HepG2 (cell line): ENCODE measurements at regions not wholly inside any gene's neighbourhood (a gene's known extent, or its start where the extent isn't known, plus 50 kb on each side); places are given as distances from the start of the nearest gene placed in this dataset.

Source experiments
- ATAC-seq: fragments of 200-7000 bp; cut with Tn5 transposase; 3 replicates; pipeline ENCODE4 v1.9.1; 2020; ENCODE audit warnings: mild to moderate bottlenecking, moderate library complexity
- BruUV-seq: library from RNA; stranded (reverse); fragments of 400-500 nt; replicated peaks from 2 replicates; lab custom pipeline; 2021; lab: Mats Ljungman, UMichigan
- CTCF ChIA-PET: fragments of 300-600 bp; formaldehyde crosslinking; extraction: SDS; loops from one replicate; lab custom pipeline; 2021; ENCODE audit warnings: low total read pairs, inconsistent platforms, low intra/inter-chr PET ratio; lab: Yijun Ruan, JAX
- POLR2A ChIA-PET: fragments of 350-600 bp; sonication (Branson Sonifier 250); formaldehyde crosslinking; loops from one replicate; lab custom pipeline; 2020; ENCODE audit warnings: antibody characterized with exemption, inconsistent platforms; lab: Yijun Ruan, JAX
- DNase-seq: peaks from one replicate; pipeline ENCODE4 v3.0.0-alpha.2; 2015; ENCODE audit warnings: low spot score
- FAIRE-seq: peaks from 3 replicates; lab custom pipeline; 2011; peaks lifted over from hg19 to GRCh38; lab: Jason Lieb, UNC
- H2AFZ ChIP-seq: one replicate; pipeline ENCODE4 v1.6.1; 2011; ENCODE audit warnings: low read length, inconsistent platforms
- H3K27ac ChIP-seq: fragments of 300-600 bp; 3 replicates; pipeline ENCODE4 v1.8.0; 2011; ENCODE audit warnings: mixed run types, mild to moderate bottlenecking, mixed read lengths, low read length, inconsistent platforms; ENCODE audit not compliant: insufficient read depth; ENCODE audit errors: extremely low read length
- H3K27me3 ChIP-seq, 2 experiments: fragments of 200-600 bp in 1 of 2; 2 replicates in 1 of 2; 3 replicates in 1 of 2; pipeline versions ENCODE4 v1.6.0 to v1.8.0; 2011; ENCODE audit warnings: low read length in 2 of 2, mild to moderate bottlenecking in 2 of 2, moderate library complexity in 2 of 2, inconsistent platforms in 1 of 2; ENCODE audit not compliant: insufficient read depth in 2 of 2, control insufficient read depth in 1 of 2
- H3K36me3 ChIP-seq, 2 experiments: fragments of 200-600 bp in 1 of 2; replicated peaks in 1 of 2; 2 replicates in 1 of 2; 3 replicates in 1 of 2; pipeline versions ENCODE4 v1.5.1 to v1.8.0; 2011; ENCODE audit warnings: low read length in 2 of 2, inconsistent platforms in 1 of 2; ENCODE audit not compliant: insufficient read depth in 2 of 2, control insufficient read depth in 1 of 2
- H3K4me1 ChIP-seq: 2 replicates; pipeline ENCODE4 v1.5.1; 2012; ENCODE audit warnings: low read length, inconsistent platforms; ENCODE audit not compliant: insufficient read depth
- H3K4me2 ChIP-seq: 2 replicates; pipeline ENCODE4 v1.6.0; 2011; ENCODE audit warnings: low read depth, low read length, inconsistent platforms
- H3K4me3 ChIP-seq, 3 experiments: fragments of 200-600 bp in 1 of 3; sonication (generic), shearing (Covaris generic) in 1 of 3; replicated peaks in 1 of 3; 2 replicates each; pipeline ENCODE4 v1.5.1; 2011 to 2016; ENCODE audit warnings: low read length in 3 of 3, inconsistent platforms in 2 of 3, low read depth in 2 of 3, mild to moderate bottlenecking in 2 of 3, control low read depth in 1 of 3, mixed read lengths in 1 of 3; ENCODE audit not compliant: insufficient read depth in 1 of 3
- H3K79me2 ChIP-seq: one replicate; pipeline ENCODE4 v1.6.1; 2011; ENCODE audit warnings: low read length, inconsistent platforms; ENCODE audit not compliant: insufficient read depth
- H3K9ac ChIP-seq: 2 replicates; pipeline ENCODE4 v1.6.0; 2011; ENCODE audit warnings: mild to moderate bottlenecking, low read depth, low read length, inconsistent platforms; ENCODE audit not compliant: insufficient read depth
- H3K9me3 ChIP-seq: 2 replicates; pipeline ENCODE4 v1.5.1; 2012; ENCODE audit warnings: mild to moderate bottlenecking, low read length
- H4K20me1 ChIP-seq: 2 replicates; pipeline ENCODE4 v1.6.0; 2011; ENCODE audit warnings: inconsistent platforms, mild to moderate bottlenecking, low read length, moderate library complexity; ENCODE audit not compliant: insufficient read depth
- BCL6 ChIP-seq: IDR thresholded peaks from 2 replicates; pipeline ENCODE4 v1.6.1; 2016; ENCODE audit warnings: missing genetic modification reagents, missing compliant biosample characterization
- BRD4 ChIP-seq: sonication (generic); formaldehyde crosslinking; IDR thresholded peaks from 2 replicates; pipeline ENCODE4 v1.4.0; 2020; ENCODE audit warnings: missing genetic modification reagents
- FOXM1 ChIP-seq: sonication (generic); formaldehyde crosslinking; IDR thresholded peaks from 2 replicates; pipeline ENCODE4 v1.5.0; 2020; ENCODE audit warnings: missing genetic modification reagents
- KLF9 ChIP-seq: IDR thresholded peaks from 2 replicates; pipeline ENCODE4 v1.6.1; 2016; ENCODE audit warnings: low read depth
- REPIN1 ChIP-seq: sonication (generic); formaldehyde crosslinking; IDR thresholded peaks from 2 replicates; pipeline ENCODE4 v1.8.0; 2022; ENCODE audit warnings: missing genetic modification reagents, low read depth, mild to moderate bottlenecking, borderline replicate concordance
- THAP8 ChIP-seq: sonication (generic); formaldehyde crosslinking; IDR thresholded peaks from 2 replicates; pipeline ENCODE4 v1.5.1; 2020; ENCODE audit warnings: missing genetic modification reagents, mild to moderate bottlenecking, borderline replicate concordance
- TP53 ChIP-seq: sonication (generic); formaldehyde crosslinking; conservative IDR thresholded peaks from 2 replicates; pipeline ENCODE4 v1.4.0; 2020; ENCODE audit warnings: missing genetic modification reagents
- ZBTB49 ChIP-seq: sonication (generic); formaldehyde crosslinking; IDR thresholded peaks from 2 replicates; pipeline ENCODE4 v1.4.0; 2020; ENCODE audit warnings: missing genetic modification reagents, borderline replicate concordance
- ZNF207 ChIP-seq: fragments of 450-650 bp; IDR thresholded peaks from 2 replicates; pipeline ENCODE4 v1.6.1; 2016; ENCODE audit warnings: antibody characterized with exemption, borderline replicate concordance
- ZNF276 ChIP-seq: sonication (generic); formaldehyde crosslinking; IDR thresholded peaks from 2 replicates; pipeline ENCODE4 v1.4.0; 2020; ENCODE audit warnings: mild to moderate bottlenecking, low read depth, missing genetic modification reagents
- ZNF292 ChIP-seq: sonication (generic); formaldehyde crosslinking; IDR thresholded peaks from 2 replicates; pipeline ENCODE4 v1.8.1; 2022; ENCODE audit warnings: mild to moderate bottlenecking, low read depth, missing genetic modification reagents, borderline replicate concordance
- ZNF570 ChIP-seq: sonication (generic); formaldehyde crosslinking; IDR thresholded peaks from 2 replicates; pipeline ENCODE4 v1.4.0; 2020; ENCODE audit warnings: mild to moderate bottlenecking, missing genetic modification reagents, borderline replicate concordance
- ZNF761 ChIP-seq: sonication (generic); formaldehyde crosslinking; conservative IDR thresholded peaks from 2 replicates; pipeline ENCODE4 v1.4.0; 2020; ENCODE audit warnings: mild to moderate bottlenecking, missing genetic modification reagents
- ZNF784 ChIP-seq: sonication (generic); formaldehyde crosslinking; IDR thresholded peaks from 2 replicates; pipeline ENCODE4 v1.5.1; 2020; ENCODE audit warnings: missing genetic modification reagents, mild to moderate bottlenecking, borderline replicate concordance
- WGBS: methylation state at CpG from one replicate; pipeline ENCODE4 v1.1.6; 2017; ENCODE audit warnings: low lambda C conversion rate; 5-methylcytosine and 5-hydroxymethylcytosine counted together
- in situ Hi-C: cut with HindIII; loops from 2 replicates; pipeline ENCODE4 v1.10.0; 2017; ENCODE audit warnings: low pct_unique_long_range_greater_than_20kb; ENCODE audit not compliant: extremely low pct_ligation_motif_present
- intact Hi-C: fragments of 100-400 bp; cut with micrococcal nuclease; formaldehyde crosslinking; loops from one replicate; pipeline ENCODE4 v1.10.0; 2022; ENCODE audit not compliant: unreplicated experiment

- Histone ChIP-seq H2AFZ (no peak overlapping the region), H3K27me3 (no peaks in the 10 kb centered on the region; a peak in 1 of 5 replicates), H3K27ac (no peak overlapping the region), H3K4me2 (no peak overlapping the region), H3K4me3 (no peak overlapping the region), H3K79me2 (no peaks in the 10 kb centered on the region), H3K9ac (no peak overlapping the region), H3K4me1 (no peaks in the 10 kb centered on the region), H3K36me3 (no peaks in the 10 kb centered on the region), H3K9me3 (no peaks in the 10 kb centered on the region), H4K20me1 (no peaks in the 10 kb centered on the region)
- FAIRE-seq = no peak
- ChIA-PET POLR2A (no interaction called here), CTCF (no interaction called here)
- TF ChIP-seq BCL6 (CRISPR knock-in tag) = no peak
- TF ChIP-seq BRD4 (CRISPR knock-in tag) = no peak
- TF ChIP-seq ZNF761 (CRISPR knock-in tag) = no peak
- no peak for TF ChIP-seq ZNF784 (CRISPR knock-in tag)
- TF ChIP-seq TP53 (CRISPR knock-in tag) = no peak
- TF ChIP-seq THAP8 (CRISPR knock-in tag) = no peak
- TF ChIP-seq KLF9 = no peak
- no peak for TF ChIP-seq ZNF292 (CRISPR knock-in tag)
- no peak for TF ChIP-seq ZNF207
- no peak for TF ChIP-seq ZNF570
- no peak for TF ChIP-seq ZBTB49
- TF ChIP-seq FOXM1 (CRISPR knock-in tag) = no peak
- no peak for TF ChIP-seq ZNF276 (CRISPR knock-in tag)
- TF ChIP-seq REPIN1 (CRISPR knock-in tag) = no peak
- intact Hi-C loops = no loop called here
- no peak for ATAC-seq
- DNase-seq = no peak
- in situ Hi-C loops = no loop called here
- WGBS = 17% methylated on average over 3 of the region's 3 CpGs
- BruUV-seq = no TSS peak
These were observed 214.2 kb upstream of the NPY start for GRCh38 chr7:24069751-24070150.
